ENCODE measurements at regions not wholly inside any gene's neighbourhood (a gene's known extent, or its start where the extent isn't known, plus 50 kb on each side); places are given as distances from the start of the nearest gene placed in this dataset.
"Not testable (repeated sequence)": the region's sequence is repeated elsewhere in the genome, so short reads cannot be mapped to it uniquely, and the experiment has no call there.

GRCh38 chr5:154674029-154674428, 81.1 kb upstream of the LARP1 start:
- Mint-ChIP-seq H3K27me3 (peaks cover 0 to 5% (median 4%) of the 10 kb centered on the region in 3 donors), H3K27ac (no peak overlapping the region), H3K4me1 (no peaks in the 10 kb centered on the region), H3K36me3 (peaks cover 0 to 2% of the 10 kb centered on the region in 2 donors), H3K4me3 (no peak overlapping the region), H3K9me3 (peaks cover 0 to 3% (median under 1%) of the 10 kb centered on the region in 7 donors)
- ATAC-seq (ENCODE audit: low read depth in 2 of 2): no peak
- no peak for DNase-seq

DNA sequence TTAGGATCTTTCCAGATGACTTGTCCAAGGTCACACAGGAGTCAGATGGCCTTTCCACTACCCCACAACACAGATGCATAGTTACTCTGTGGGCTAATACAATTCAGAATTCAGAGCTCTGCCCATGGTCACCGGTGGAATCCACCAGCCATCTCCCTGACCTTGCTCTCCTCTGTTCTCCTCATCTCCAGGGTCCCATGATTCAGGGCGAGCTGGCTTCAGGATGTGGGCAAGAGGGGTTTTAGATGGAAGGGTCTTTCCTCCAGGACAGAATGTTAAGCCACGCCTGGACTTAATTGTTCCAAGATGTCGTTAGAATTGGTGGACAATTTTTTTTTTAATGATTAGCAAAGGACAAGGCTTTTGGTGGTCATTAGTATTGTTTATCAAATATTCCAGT, 81.7 kb upstream of the LARP1 start:
- no peak overlapping the region for H3K4me3 Mint-ChIP-seq
- H3K27me3 Mint-ChIP-seq: peaks cover 0 to 5% (median 4%) of the 10 kb centered on the region in 3 donors
- H3K27ac Mint-ChIP-seq: no peak overlapping the region
- DNase-seq (no peak), ATAC-seq (ENCODE audit: low read depth in 2 of 2) (no peak)
- peaks cover 0 to 7% (median 5%) of the 10 kb centered on the region in 7 donors for H3K9me3 Mint-ChIP-seq
- no peaks in the 10 kb centered on the region for H3K4me1 Mint-ChIP-seq
- H3K36me3 Mint-ChIP-seq: peaks cover 5 to 7% of the 10 kb centered on the region in 2 donors

- not testable (repeated sequence) for H3K4me3 Mint-ChIP-seq; H3K4me1 Mint-ChIP-seq; H3K27ac Mint-ChIP-seq; DNase-seq; ATAC-seq (ENCODE audit: low read depth in 2 of 2); H3K27me3 Mint-ChIP-seq
- Mint-ChIP-seq H3K36me3 (peaks cover 11 to 17% of the 10 kb centered on the region in 2 donors), H3K9me3 (peaks cover 4 to 23% (median 15%) of the 10 kb centered on the region in 7 donors)
Measured at GRCh38 chr5:154669913-154670312, 85.3 kb upstream of the LARP1 start.

DNA sequence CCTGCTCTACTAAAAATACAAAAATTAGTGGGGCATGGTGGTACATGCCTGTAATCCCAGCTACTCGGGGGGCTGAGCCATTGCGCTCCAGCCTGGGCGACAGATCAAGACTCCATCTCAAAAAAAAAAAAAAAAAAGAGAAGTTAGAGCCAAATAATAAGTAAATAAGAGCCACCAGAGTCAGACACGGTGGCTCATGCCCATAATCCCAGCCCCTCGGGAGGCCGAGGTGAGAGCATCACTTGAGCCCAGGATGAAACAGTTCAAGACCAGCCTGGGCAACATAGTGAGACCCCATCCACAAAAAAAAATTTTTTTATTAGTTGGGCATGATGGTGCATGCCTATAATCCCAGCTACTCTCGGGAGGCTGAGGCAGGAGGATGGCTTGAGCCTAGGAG, 85.8 kb upstream of the LARP1 start:
- DNase-seq (no peak), ATAC-seq (ENCODE audit: low read depth in 2 of 2) (no peak)
- H3K27me3 Mint-ChIP-seq: peaks cover 0 to 3% (median 1%) of the 10 kb centered on the region in 3 donors

DNA sequence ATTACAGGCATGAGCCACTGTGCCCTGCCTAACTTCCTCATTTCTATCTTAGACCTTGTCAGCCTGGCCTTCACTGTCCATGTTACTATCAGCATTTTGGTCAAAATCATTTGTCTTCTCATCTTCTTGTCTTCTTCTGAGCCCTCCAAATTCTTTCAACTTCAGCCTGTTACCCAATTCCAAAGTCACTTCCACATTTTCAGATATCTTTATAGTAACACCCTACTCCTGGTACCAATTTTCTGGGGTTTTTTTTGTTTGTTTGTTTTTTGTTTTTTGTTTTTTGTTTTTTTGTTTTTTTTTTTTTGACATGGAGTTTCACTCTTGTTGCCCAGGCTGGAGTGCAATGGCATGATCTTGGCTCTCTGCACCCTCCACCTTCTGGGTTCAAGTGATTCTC, 90.3 kb upstream of the LARP1 start:
- Mint-ChIP-seq H3K9me3 (peaks cover 8 to 32% (median 30%) of the 10 kb centered on the region in 7 donors), H3K27me3 (no peaks in the 10 kb centered on the region), H3K4me3 (no peak overlapping the region), H3K36me3 (peaks cover 11 to 34% of the 10 kb centered on the region in 2 donors), H3K27ac (no peak overlapping the region), H3K4me1 (peaks cover 0 to 3% (median 0%) of the 10 kb centered on the region in 3 donors)
- ATAC-seq (ENCODE audit: low read depth in 2 of 2) (no peak), DNase-seq (no peak)

More for the DNA sequence above, 85.8 kb upstream of the LARP1 start:
- Mint-ChIP-seq H3K4me3 (no peak overlapping the region), H3K4me1 (no peaks in the 10 kb centered on the region), H3K27ac (no peak overlapping the region), H3K9me3 (peaks cover 4 to 28% (median 19%) of the 10 kb centered on the region in 7 donors), H3K36me3 (peaks cover 11 to 22% of the 10 kb centered on the region in 2 donors)

GRCh38 chr5:154663424-154663823, 91.8 kb upstream of the LARP1 start:
- H3K27ac Mint-ChIP-seq: no peak overlapping the region
- no peak overlapping the region for H3K4me3 Mint-ChIP-seq
- ATAC-seq (ENCODE audit: low read depth in 2 of 2) (no peak), DNase-seq (no peak)
- peaks cover 6 to 26% of the 10 kb centered on the region in 2 donors for H3K36me3 Mint-ChIP-seq
- peaks cover 0 to 3% (median 0%) of the 10 kb centered on the region in 3 donors for H3K4me1 Mint-ChIP-seq
- no peaks in the 10 kb centered on the region for H3K27me3 Mint-ChIP-seq
- H3K9me3 Mint-ChIP-seq: peaks cover 8 to 30% (median 25%) of the 10 kb centered on the region in 7 donors

- H3K27ac Mint-ChIP-seq: peak overlapping the region in 5 of 6 donors; percentile 18 to 87 (median 51)
Measured at GRCh38 chr5:154654486-154655371, 100.4 kb upstream of the LARP1 start.

DNA sequence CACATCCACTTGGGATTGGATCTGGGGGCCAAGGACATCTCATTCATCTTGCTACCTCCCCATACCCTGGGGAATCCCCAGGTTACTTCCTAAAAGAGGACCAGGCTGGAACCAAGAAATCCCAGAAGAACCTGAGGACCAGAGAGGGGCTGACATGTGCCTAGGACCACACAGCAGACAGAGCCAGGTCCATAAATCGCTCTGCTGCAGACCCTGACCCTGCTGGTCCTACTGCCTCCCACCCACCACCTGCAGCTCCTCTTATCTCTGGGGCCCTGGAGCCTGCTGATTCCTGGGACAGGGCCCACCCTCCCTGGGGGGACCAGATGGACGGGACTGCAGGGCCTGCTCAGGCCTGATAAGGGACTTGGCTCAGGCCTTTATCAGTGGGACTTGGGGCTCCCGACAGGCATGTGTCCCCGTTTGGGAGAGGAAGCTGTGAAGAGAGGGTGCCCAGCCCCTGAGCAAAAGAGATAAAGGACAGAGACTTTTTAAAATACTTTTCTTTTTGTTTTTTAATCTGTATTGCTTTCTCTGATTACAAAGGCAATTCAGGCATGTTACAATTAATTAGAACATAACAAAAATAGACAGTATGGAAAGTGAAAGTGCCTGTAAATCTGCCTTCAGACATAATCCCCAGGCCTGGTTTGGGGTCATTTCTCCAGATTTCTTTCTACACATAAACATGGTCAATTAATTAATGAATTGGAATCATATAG, 101.3 kb upstream of the LARP1 start:
- Mint-ChIP-seq H3K27ac (peak overlapping the region in 4 of 6 donors; percentile 18 to 87 (median 53)), H3K36me3 (no peaks in the 10 kb centered on the region), H3K4me1 (peaks cover 5 to 18% (median 18%) of the 10 kb centered on the region in 3 donors), H3K4me3 (peak overlapping the region in 7 of 8 donors; percentile 29 to 69 (median 57)), H3K27me3 (no peaks in the 10 kb centered on the region), H3K9me3 (no peaks in the 10 kb centered on the region)
- DNase-seq (no peak), ATAC-seq (ENCODE audit: low read depth in 2 of 2) (no peak)

More at GRCh38 chr5:154654486-154655371, 100.4 kb upstream of the LARP1 start:
- peaks cover 5 to 18% (median 18%) of the 10 kb centered on the region in 3 donors for H3K4me1 Mint-ChIP-seq
- no peaks in the 10 kb centered on the region for H3K9me3 Mint-ChIP-seq
- no peaks in the 10 kb centered on the region for H3K36me3 Mint-ChIP-seq
- ATAC-seq (ENCODE audit: low read depth in 2 of 2): no peak
- peak overlapping the region in 7 of 8 donors; percentile 3 to 69 (median 57) for H3K4me3 Mint-ChIP-seq
- no peak for DNase-seq
- no peaks in the 10 kb centered on the region for H3K27me3 Mint-ChIP-seq

DNA sequence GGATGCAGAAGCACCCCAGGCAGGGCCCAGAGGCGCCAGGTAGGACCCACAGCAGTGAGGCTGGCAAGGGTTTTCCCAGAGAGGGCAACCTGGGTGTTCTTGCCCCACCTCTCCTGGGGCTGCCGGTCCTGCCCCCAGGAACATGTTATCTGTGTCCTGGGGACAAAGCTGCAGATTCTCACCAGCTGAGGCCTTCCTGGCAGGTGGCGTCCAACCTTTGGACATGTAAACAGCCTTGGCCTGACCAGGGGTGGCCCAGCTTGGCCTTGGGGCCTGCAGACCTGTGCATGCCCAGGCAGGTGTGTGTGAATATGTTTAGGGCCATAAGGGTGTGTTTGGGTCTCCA, 101.8 kb upstream of the LARP1 start:
- no peaks in the 10 kb centered on the region for H3K36me3 Mint-ChIP-seq
- H3K4me3 Mint-ChIP-seq: peak overlapping the region in 2 of 8 donors; percentile 47
- no peaks in the 10 kb centered on the region for H3K27me3 Mint-ChIP-seq
- peaks cover 5 to 18% (median 18%) of the 10 kb centered on the region in 3 donors for H3K4me1 Mint-ChIP-seq
- no peak for DNase-seq
- peak overlapping the region in 1 of 6 donors; percentile 30 for H3K27ac Mint-ChIP-seq
- no peak for ATAC-seq (ENCODE audit: low read depth in 2 of 2)
- no peaks in the 10 kb centered on the region for H3K9me3 Mint-ChIP-seq

DNA sequence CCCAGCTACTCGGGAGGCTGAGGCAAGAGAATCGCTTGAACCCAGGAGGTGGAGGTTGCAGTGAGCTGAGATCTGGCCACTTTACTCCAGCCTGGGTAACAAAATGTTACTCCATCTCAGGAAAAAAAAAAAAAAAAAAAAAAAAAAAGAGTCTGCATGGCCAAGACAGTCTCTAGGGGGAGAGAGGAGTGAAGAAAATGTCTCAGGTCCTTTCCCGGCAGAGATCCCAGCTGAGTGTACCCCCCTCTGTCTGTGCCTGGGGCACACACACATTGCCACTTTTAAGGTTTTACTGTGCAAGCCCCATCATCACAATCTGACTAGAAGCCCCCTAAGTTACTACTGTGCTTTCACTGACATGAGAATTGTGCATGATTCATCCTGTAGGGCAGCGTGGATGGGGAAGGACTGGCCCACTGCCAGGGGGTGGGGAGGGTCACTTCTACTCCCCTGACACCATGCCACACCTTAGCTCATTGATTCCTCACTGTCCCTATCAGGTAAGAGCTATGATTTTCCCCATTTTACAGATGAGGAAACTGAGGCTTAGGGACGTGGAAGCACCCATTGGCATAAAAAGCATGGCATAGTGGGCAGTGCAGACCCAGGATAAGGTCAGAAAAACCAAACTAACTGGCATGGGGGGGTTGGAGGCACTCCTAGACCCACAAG, 102.3 kb upstream of the LARP1 start:
- no peak overlapping the region for H3K27ac Mint-ChIP-seq
- no peaks in the 10 kb centered on the region for H3K9me3 Mint-ChIP-seq
- peaks cover 6 to 23% (median 19%) of the 10 kb centered on the region in 3 donors for H3K4me1 Mint-ChIP-seq
- ATAC-seq (ENCODE audit: low read depth in 2 of 2) (no peak), DNase-seq (no peak)
- H3K36me3 Mint-ChIP-seq: no peaks in the 10 kb centered on the region
- peaks cover 1 to 2% (median 2%) of the 10 kb centered on the region in 3 donors for H3K27me3 Mint-ChIP-seq
- H3K4me3 Mint-ChIP-seq: peak overlapping the region in 2 of 8 donors; percentile 30 to 47

DNA sequence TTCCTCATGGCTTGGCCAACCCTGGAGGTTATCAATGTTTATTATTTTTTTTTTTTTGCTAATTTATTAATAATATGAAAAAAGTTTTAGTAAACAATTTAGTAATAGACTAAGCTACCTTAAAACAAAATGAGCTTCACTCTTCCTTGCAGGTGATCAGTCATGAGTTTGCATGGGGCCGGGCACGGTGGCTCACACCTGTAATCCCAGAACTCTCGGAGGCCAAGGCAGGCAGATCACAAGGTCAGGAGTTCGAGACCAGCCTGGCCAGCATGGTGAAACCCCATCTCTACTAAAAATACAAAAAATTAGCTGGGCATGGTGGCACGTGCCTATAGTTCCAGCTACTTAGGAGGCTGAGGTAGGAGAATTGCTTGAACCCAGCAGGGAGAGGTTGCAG, 103.4 kb upstream of the LARP1 start:
- Mint-ChIP-seq H3K27me3 (peaks cover 4 to 12% (median 11%) of the 10 kb centered on the region in 3 donors), H3K4me1 (peaks cover 16 to 33% (median 30%) of the 10 kb centered on the region in 3 donors)
- not testable (repeated sequence) for DNase-seq; H3K4me3 Mint-ChIP-seq; H3K9me3 Mint-ChIP-seq; ATAC-seq (ENCODE audit: low read depth in 2 of 2); H3K36me3 Mint-ChIP-seq; H3K27ac Mint-ChIP-seq

GRCh38 chr5:154648706-154649105, 106.5 kb upstream of the LARP1 start:
- H3K27me3 Mint-ChIP-seq: peaks cover 4 to 19% (median 19%) of the 10 kb centered on the region in 3 donors
- peaks cover 0 to 2% of the 10 kb centered on the region in 2 donors for H3K36me3 Mint-ChIP-seq
- ATAC-seq (ENCODE audit: low read depth in 2 of 2): no peak
- no peak overlapping the region for H3K27ac Mint-ChIP-seq
- peaks cover 15 to 20% (median 17%) of the 10 kb centered on the region in 3 donors for H3K4me1 Mint-ChIP-seq
- no peak for DNase-seq
- H3K4me3 Mint-ChIP-seq: no peak overlapping the region
- H3K9me3 Mint-ChIP-seq: peaks cover 0 to 5% (median under 1%) of the 10 kb centered on the region in 7 donors

- Mint-ChIP-seq H3K27me3 (peaks cover 7 to 24% (median 24%) of the 10 kb centered on the region in 3 donors), H3K27ac (no peak overlapping the region), H3K4me3 (peak overlapping the region in 5 of 8 donors; percentile 42 to 86 (median 68)), H3K36me3 (peaks cover 0 to 7% of the 10 kb centered on the region in 2 donors), H3K9me3 (peaks cover 0 to 10% (median 5%) of the 10 kb centered on the region in 7 donors), H3K4me1 (peaks cover 15 to 18% (median 16%) of the 10 kb centered on the region in 3 donors)
- ATAC-seq (ENCODE audit: low read depth in 2 of 2) (no peak), DNase-seq (no peak)
Measured at GRCh38 chr5:154648229-154648628, 106.9 kb upstream of the LARP1 start.
